ENCODE measurements at regions not wholly inside any gene's neighbourhood (a gene's known extent, or its start where the extent isn't known, plus 50 kb on each side); places are given as distances from the start of the nearest gene placed in this dataset.

GRCh38 chr11:130706572-130706971 lies 209.7 kb downstream of the SNX19 start:
- in situ Hi-C loops (cut with HindIII; ENCODE audit: low sequenced_read_pairs) = no loop called here
- peak; percentile 44 for DNase-seq (ENCODE audit: low read depth)

GRCh38 chr11:130707217-130707616 lies 209.1 kb downstream of the SNX19 start:
- TF ChIP-seq CTCF (IDR thresholded peaks at IDR 0.05; ENCODE audit: low read depth, low read length, missing control alignments) = no peak
- DNase-seq (ENCODE audit: low read depth) = no peak
- in situ Hi-C loops (cut with HindIII; ENCODE audit: low sequenced_read_pairs) = no loop called here
- H3K4me3 ChIP-seq (ENCODE audit: low read depth, low read length) = no peak overlapping the region

More at GRCh38 chr11:130706572-130706971, 209.7 kb downstream of the SNX19 start:
- TF ChIP-seq CTCF (IDR thresholded peaks at IDR 0.05; ENCODE audit: low read depth, low read length, missing control alignments) = no peak
- H3K4me3 ChIP-seq (ENCODE audit: low read depth, low read length) = no peak overlapping the region

- in situ Hi-C loops (cut with HindIII; ENCODE audit: low sequenced_read_pairs) = no loop called here
- no peak for DNase-seq (ENCODE audit: low read depth)
- TF ChIP-seq CTCF (IDR thresholded peaks at IDR 0.05; ENCODE audit: low read depth, low read length, missing control alignments) = no peak
- no peak overlapping the region for H3K4me3 ChIP-seq (ENCODE audit: low read depth, low read length)
These were observed 206.7 kb downstream of the SNX19 start for GRCh38 chr11:130709531-130709930.

- DNase-seq (ENCODE audit: low read depth) = no peak
- TF ChIP-seq CTCF (IDR thresholded peaks at IDR 0.05; ENCODE audit: low read depth, low read length, missing control alignments) = no peak
- H3K4me3 ChIP-seq (ENCODE audit: low read depth, low read length) = no peak overlapping the region
- in situ Hi-C loops (cut with HindIII; ENCODE audit: low sequenced_read_pairs) = no loop called here
These were observed 206.3 kb downstream of the SNX19 start for GRCh38 chr11:130710021-130710420.

- no peak for TF ChIP-seq CTCF (IDR thresholded peaks at IDR 0.05; ENCODE audit: low read depth, low read length, missing control alignments)
- in situ Hi-C loops (cut with HindIII; ENCODE audit: low sequenced_read_pairs) = no loop called here
These were observed 205.7 kb downstream of the SNX19 start for GRCh38 chr11:130710497-130711012.

GRCh38 chr11:130711193-130711592 lies 205.1 kb downstream of the SNX19 start:
- no peak overlapping the region for H3K4me3 ChIP-seq (ENCODE audit: low read depth, low read length)
- no peak for DNase-seq (ENCODE audit: low read depth)
- no peak for TF ChIP-seq CTCF (IDR thresholded peaks at IDR 0.05; ENCODE audit: low read depth, low read length, missing control alignments)
- in situ Hi-C loops (cut with HindIII; ENCODE audit: low sequenced_read_pairs) = no loop called here

More at GRCh38 chr11:130710497-130711012, 205.7 kb downstream of the SNX19 start:
- DNase-seq (ENCODE audit: low read depth) = no peak
- no peak overlapping the region for H3K4me3 ChIP-seq (ENCODE audit: low read depth, low read length)

Data from astrocyte of the cerebellum (primary cell).